GM19468 (cell line): ENCODE measurements at regions not wholly inside any gene's neighbourhood (a gene's known extent, or its start where the extent isn't known, plus 50 kb on each side); places are given as distances from the start of the nearest gene placed in this dataset.

Experiments used
- ATAC-seq: cut with Tn5 transposase; IDR thresholded peaks from one replicate; pipeline ENCODE4 v1.9.1; 2021; ENCODE audit warnings: mild to moderate bottlenecking, moderate library complexity, moderate number of reproducible peaks; ENCODE audit not compliant: unreplicated experiment; ENCODE audit errors: extremely low read depth

DNA sequence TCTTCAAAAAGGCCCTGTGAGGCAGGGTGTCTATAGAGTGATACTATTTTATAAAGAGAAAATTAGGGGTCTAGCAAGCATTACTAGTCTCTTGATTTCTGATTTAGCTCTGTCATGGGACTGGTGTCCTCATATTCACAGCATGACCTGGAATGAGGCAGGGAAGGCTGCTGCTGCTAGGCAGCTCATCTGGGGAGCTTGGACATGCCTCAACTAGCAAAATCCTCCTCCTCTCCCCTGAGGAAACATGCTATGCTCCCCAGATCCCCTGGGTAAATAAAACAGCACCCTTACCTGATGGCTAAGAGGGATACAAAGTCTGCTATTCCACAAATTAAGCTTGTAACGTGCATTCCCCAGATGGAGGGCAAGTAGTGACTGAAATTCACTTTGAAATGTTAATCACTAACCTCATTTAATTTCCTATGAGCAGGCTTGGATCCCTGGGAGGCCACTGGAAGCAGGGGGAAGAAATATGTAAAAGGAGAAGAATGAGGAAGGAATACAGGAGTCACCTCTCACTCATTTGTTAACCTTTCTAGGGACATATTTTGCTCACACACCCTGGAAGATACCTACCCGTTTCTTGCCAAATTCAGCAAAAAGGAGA, 709.4 kb downstream of the SQOR start:
- ATAC-seq = no peak

GRCh38 chr15:46344915-46345314, 710.1 kb downstream of the SQOR start:
- no peak for ATAC-seq

DNA sequence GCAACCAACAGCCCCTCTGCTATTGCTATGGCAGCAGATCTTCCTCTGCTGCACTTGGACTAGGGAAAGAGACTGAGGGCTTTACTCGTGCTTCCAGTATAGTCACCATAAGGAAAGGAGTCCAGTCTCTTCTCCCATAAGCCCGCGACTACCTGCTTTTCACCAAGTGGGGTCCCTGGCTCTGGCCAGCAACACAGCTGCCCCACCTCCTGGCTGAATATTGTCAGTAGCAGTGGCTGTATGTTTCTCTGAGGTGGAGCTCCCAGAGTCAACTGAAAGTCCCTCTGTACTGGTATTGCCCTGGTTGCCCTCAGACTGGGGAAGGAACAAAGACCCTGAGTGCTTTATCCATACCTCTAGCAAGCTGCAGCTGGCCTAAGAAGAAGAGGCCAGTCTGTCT, 719.6 kb downstream of the SQOR start:
- no peak for ATAC-seq

GRCh38 chr15:46365572-46365971, 730.7 kb downstream of the SQOR start:
- ATAC-seq = no peak

GRCh38 chr15:46366360-46367007, 731.7 kb downstream of the SQOR start:
- ATAC-seq = no peak

DNA sequence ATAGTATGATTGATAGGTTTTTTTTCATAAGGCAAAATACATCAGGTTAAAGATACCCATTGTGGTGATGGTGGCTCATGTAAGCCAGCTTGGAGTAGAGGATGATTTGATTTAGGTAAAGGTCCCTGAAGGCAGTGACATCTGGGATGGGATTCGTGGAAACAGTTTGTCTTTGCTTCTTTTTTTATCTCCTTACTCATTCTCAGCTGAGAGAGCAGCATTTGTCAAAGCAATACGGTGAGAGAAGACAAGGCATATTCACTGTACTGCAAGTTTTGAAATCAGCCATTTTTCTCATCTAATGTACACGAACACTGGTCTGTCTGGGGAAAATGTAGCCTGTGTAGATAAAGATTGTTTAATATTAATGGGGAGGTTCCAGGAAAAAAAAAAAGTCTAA, 749.1 kb downstream of the SQOR start:
- no peak for ATAC-seq

DNA sequence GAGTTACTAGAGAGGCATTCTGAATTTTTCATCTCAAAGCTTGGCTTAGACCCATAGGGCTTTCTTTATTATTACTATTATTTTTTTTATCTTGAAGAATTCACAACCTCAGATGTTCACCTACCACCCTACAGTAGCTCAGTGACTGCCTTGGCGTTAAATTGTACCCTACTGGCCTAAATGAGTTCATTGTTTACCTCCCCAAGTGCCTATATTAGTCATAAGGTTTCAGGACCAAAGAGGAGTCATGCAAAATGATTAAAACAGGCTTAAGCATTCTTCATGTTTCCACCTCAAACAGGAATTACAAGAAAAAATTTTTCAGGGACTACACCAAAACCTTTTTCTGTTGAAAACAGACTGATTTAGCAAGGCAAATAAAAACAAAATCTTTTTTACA, 751.5 kb downstream of the SQOR start:
- ATAC-seq = no peak

DNA sequence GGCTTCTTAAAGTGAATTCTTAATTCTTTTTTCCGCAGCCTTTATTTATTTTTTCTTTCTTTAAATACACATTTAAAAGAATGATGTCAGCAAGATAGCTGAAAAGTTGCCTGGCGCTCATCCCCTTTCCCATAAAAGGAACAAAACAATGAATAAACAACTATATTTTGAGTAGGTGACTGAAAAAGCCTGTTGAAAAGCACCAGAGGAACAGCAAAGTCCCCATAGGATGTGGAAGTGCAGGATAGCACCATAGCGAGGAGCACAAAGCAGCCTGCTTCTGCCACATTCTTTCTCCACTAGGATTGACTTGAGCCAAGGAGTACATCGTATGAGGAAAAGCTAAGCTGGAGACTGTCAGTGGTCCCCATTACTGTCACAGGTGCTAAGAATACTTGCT, 754.9 kb downstream of the SQOR start:
- no peak for ATAC-seq

DNA sequence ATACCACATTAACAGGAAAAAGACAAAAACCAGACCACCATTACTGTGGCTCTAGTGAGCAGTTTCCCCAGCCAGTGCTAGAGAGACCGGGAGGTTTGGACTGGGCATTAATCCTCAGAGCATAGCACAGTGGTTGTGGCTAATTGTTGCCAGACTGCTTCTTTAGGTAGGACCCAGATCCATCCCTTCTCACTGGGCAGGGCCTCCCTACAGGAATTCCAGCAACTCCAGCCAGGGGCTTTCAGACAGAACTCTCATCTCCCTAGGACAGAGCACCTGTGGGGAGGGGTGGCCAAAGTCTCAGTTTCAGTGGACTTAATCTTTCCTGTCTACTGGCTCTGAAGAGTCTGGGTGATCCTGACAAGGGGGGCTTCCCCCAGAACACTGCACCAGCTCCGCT, 759.6 kb downstream of the SQOR start:
- ATAC-seq = no peak

- ATAC-seq = no peak
These were observed 773.5 kb downstream of the SQOR start for GRCh38 chr15:46408312-46408711.

GRCh38 chr15:46409841-46410301, 775.0 kb downstream of the SQOR start:
- no peak for ATAC-seq

DNA sequence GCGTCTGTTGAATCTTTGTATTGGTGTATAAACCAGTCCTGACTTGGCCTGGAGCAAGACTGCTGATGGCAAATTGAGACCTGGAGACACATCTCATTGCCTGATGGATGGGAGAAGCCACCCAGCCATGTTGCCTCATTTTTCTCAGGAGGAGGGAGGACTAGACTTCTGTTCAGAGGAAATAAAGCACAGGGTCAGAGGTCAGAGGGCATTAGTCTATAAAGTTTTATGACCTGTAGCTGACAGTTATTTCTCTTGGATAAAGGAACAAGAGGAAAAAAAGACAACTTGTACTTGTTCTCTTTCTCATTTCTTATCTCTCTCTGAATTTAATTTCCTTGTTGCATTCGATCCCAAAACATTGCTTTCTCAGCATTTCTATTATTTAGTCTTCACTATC, 775.9 kb downstream of the SQOR start:
- no peak for ATAC-seq

DNA sequence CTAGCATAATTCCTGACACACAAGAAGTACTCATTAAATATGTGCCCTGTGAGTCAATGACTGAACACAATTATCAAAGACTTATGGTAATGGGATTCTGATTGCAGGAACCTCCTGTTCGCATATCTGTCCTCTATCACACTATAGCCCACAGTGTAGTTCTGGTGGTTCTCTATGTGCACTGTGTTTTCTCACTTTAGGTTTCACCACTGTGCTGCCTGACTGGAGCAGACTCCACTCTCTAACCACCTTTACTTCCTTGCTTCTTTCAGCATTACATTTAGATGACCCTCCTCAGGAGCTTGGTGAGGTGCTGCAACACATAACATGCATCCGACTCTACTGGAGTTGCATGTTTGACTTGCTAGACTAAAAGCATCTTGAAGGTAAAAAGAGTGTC, 777.1 kb downstream of the SQOR start:
- no peak for ATAC-seq

DNA sequence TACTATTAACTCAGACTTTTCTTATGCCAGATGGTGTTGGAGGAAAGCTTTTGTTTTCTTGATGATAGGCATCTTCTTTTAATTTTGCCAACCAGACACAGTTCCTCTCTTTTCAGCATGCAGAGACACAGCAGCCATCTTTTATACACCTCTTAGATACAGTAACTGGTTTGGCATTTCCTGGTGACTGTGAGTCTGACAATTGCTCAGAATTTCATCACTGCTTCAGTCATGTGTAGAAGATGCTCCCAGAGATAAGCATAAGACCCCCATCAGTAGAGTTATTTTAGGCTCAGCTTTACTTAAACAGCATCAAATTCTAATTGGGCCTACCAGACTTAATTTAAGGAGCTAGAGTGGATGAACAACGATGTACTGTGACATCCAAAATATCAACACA, 779.0 kb downstream of the SQOR start:
- ATAC-seq = no peak

DNA sequence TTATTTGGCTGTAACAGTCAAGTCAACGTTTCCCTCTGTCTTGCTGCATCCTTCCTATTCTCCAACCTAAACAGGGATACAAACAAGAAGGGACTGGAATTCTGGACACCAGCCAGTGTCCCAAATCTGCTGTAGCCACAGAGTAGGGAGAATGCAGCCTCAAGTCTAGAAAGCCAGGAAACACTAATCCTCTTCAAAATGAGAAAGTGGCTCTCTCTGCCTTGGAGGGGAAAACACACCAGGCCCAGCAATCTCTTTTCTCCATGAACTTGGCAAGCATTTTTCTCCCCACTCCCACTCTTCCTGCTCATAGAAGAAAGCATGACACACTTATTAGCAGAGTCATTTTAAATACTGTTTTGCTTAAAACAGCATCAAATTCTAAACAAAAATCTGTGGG, 781.7 kb downstream of the SQOR start:
- no peak for ATAC-seq

DNA sequence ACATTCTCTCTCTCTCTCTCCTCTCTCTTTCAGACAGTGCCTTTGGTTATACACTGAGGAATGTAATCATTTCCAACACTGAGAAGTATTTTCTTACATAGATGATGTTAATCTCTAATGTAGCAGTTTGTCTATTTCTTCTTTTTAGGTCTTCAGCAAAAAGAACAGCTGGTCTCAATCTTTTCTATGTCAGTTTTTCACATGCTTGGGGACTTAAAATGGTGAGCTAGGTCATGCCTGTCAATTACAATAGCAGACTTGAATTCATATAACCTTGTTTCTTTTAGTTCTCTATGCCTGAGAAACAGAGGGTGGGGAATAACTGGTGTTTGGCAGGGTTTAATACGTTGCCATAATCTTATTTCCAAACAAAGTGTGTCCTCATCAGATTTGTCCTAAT, 786.2 kb downstream of the SQOR start:
- ATAC-seq = no peak

DNA sequence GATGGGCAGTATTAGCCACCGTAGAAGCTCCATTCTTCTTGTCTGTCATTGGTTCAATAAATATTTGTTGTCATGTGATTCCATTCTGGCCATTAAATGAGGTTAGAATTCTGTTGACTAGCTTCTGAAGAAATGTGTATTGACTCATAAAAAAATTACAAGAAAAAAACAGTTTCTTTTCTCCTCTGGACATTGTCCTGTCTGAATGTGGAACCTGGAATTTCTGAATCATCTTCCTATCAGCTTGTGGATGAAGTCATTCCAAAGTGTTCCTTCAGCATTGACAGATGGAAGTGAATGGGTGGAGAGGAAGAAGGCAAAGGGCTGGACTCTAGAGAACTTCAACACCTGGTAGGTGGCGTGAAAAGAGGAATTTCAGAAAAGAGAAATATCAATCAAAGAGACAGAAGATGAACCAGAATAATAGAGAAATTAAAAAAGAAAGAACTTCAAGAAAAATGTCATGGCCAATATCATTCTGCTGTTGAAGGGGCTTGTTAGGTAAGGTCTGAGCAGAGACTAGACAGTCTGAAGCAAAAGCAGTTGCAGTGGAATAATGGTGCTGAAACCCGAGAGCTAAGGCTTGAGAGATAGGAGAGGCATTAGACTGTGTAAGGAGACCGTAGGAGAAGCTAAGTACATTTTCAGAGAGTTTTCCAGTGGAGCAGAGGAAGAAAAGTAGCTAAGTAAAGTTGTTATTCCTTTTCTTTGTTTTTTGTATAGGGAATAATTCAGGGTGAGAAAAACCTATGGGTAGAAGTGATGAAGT, 806.6 kb downstream of the SQOR start:
- ATAC-seq = no peak

GRCh38 chr15:46442184-46442583, 807.4 kb downstream of the SQOR start:
- ATAC-seq = no peak

DNA sequence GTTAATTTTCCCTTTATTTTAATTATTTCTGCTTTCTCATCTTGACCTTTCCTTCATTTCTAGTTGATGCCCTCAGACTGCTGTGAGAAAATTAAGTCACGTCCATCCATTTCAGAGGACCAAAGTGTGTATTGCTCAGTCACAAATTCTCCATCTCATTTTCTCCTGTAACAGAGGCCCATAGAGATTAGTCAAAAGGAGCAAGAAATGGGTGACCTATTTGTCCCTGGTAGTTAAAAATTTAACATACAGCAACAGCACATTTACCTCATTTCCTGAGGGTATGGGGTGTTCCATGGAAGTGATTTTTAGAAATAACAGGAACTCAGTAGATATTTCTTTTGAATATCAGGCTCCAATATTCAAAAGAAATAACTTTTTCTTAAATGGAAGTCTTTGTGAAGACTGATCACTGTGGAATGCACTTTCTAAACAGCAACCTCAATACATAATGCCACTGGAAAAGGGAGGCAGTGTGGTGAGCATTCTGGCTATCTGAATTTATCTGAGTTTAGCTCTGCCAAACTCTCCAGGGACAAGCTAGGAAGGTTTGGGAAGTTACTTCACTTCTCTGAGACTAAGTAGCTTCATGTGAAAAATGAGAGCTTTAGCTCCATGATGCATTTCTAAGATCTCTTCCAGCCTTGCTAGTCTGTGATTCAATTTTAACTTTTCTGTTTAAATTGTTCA, 808.2 kb downstream of the SQOR start:
- no peak for ATAC-seq

- no peak for ATAC-seq
These were observed 815.4 kb downstream of the SQOR start for GRCh38 chr15:46450112-46450809.
